Neural progenitor cell (in vitro differentiated cells): ENCODE measurements at regions not wholly inside any gene's neighbourhood (a gene's known extent, or its start where the extent isn't known, plus 50 kb on each side); places are given as distances from the start of the nearest gene placed in this dataset.

Experiments
- DNase-seq: peaks from one replicate; pipeline ENCODE4 v3.0.0-alpha.2; 2016; ENCODE audit warnings: low spot score
- H2AFZ ChIP-seq: fragments of 200-600 bp; sonication (generic); replicated peaks from 2 replicates; pipeline ENCODE4 v1.6.1; 2016; ENCODE audit warnings: antibody characterized with exemption
- H3F3A ChIP-seq: fragments of 200-600 bp; sonication (generic); 2 replicates; pipeline ENCODE4 v1.6.1; 2016; ENCODE audit warnings: antibody characterized with exemption, low read depth
- H3K27ac ChIP-seq: fragments of 200-600 bp; sonication (generic); 2 replicates; pipeline ENCODE4 v1.5.1; 2016; ENCODE audit warnings: mild to moderate bottlenecking
- H3K27me3 ChIP-seq: fragments of 200-600 bp; sonication (generic); 2 replicates; pipeline ENCODE4 v1.6.1; 2016; ENCODE audit warnings: mild to moderate bottlenecking, moderate library complexity
- H3K36me3 ChIP-seq: fragments of 200-600 bp; sonication (generic); 2 replicates; pipeline ENCODE4 v1.5.1; 2016
- H3K4me1 ChIP-seq: fragments of 200-600 bp; sonication (generic); 2 replicates; pipeline ENCODE4 v1.6.1; 2016; ENCODE audit warnings: mixed run types
- H3K4me2 ChIP-seq: fragments of 200-600 bp; sonication (generic); 2 replicates; pipeline ENCODE4 v1.6.1; 2016
- H3K4me3 ChIP-seq: fragments of 200-600 bp; sonication (generic); 2 replicates; pipeline ENCODE4 v1.5.1; 2016
- H3K79me2 ChIP-seq: fragments of 200-600 bp; sonication (generic); 2 replicates; pipeline ENCODE4 v1.6.1; 2016; ENCODE audit warnings: low read depth
- H3K9ac ChIP-seq: fragments of 200-600 bp; sonication (generic); 2 replicates; pipeline ENCODE4 v1.6.1; 2016
- H3K9me3 ChIP-seq: fragments of 200-600 bp; sonication (generic); 2 replicates; pipeline ENCODE4 v1.5.1; 2016; ENCODE audit warnings: low read depth
- H4K20me1 ChIP-seq: fragments of 200-600 bp; sonication (generic); 2 replicates; pipeline ENCODE4 v1.6.1; 2016; ENCODE audit warnings: low read depth
- H3K27ac Mint-ChIP-seq: 3 replicates; pipeline ENCODE4 v1.8.0; 2021; ENCODE audit warnings: mixed read lengths
- H3K27me3 Mint-ChIP-seq: 2 replicates; pipeline ENCODE4 v1.8.0; 2022; ENCODE audit warnings: low read depth, mild to moderate bottlenecking, inconsistent platforms, moderate library complexity, mixed read lengths; ENCODE audit not compliant: insufficient read depth
- H3K36me3 Mint-ChIP-seq: 3 replicates; pipeline ENCODE4 v1.8.0; 2021; ENCODE audit warnings: mixed read lengths
- H3K4me1 Mint-ChIP-seq: 3 replicates; pipeline ENCODE4 v1.8.0; 2021; ENCODE audit warnings: mixed read lengths
- H3K4me3 Mint-ChIP-seq: 3 replicates; pipeline ENCODE4 v1.8.0; 2021; ENCODE audit warnings: mild to moderate bottlenecking, moderate library complexity, mixed read lengths
- H3K9me3 Mint-ChIP-seq: 3 replicates; pipeline ENCODE4 v1.8.0; 2020; ENCODE audit warnings: mixed read lengths
- CTCF ChIP-seq: fragments of 200-600 bp; sonication (generic); IDR thresholded peaks from 2 replicates; pipeline ENCODE4 v1.5.1; 2017; ENCODE audit warnings: antibody characterized with exemption, mild to moderate bottlenecking
- EZH2 ChIP-seq: fragments of 200-600 bp; sonication (generic); IDR thresholded peaks from 2 replicates; pipeline ENCODE4 v1.6.1; 2017; ENCODE audit warnings: antibody characterized with exemption, mild to moderate bottlenecking, moderate library complexity
- EZH2phosphoT487 ChIP-seq: fragments of 200-600 bp; sonication (generic); IDR thresholded peaks from 2 replicates; pipeline ENCODE4 v1.6.1; 2017; ENCODE audit warnings: antibody characterized with exemption

- H3K9ac ChIP-seq, result no peak overlapping the region
- H3K9me3 Mint-ChIP-seq, result peaks cover 4% of the 10 kb centered on the region
- TF ChIP-seq CTCF, result no peak
Measured at GRCh38 chr5:175115831-175116230, 328.2 kb downstream of the DRD1 start.

GRCh38 chr5:175113947-175114346, 330.0 kb downstream of the DRD1 start:
- Histone ChIP-seq H3F3A (no peaks in the 10 kb centered on the region), H3K79me2 (no peaks in the 10 kb centered on the region), H3K27ac (no peak overlapping the region), H3K4me3 (no peak overlapping the region), H3K36me3 (no peaks in the 10 kb centered on the region), H3K9ac (no peak overlapping the region), H3K4me2 (no peak overlapping the region), H3K9me3 (peaks cover 8% of the 10 kb centered on the region), H4K20me1 (no peaks in the 10 kb centered on the region), H3K4me1 (peaks cover 5% of the 10 kb centered on the region), H3K27me3 (no peaks in the 10 kb centered on the region), H2AFZ (no peak overlapping the region)
- Mint-ChIP-seq H3K4me1 (no peaks in the 10 kb centered on the region), H3K27me3 (peaks cover 2% of the 10 kb centered on the region), H3K27ac (no peak overlapping the region), H3K36me3 (no peaks in the 10 kb centered on the region), H3K4me3 (no peak overlapping the region), H3K9me3 (peaks cover 9% of the 10 kb centered on the region)
- no peak for DNase-seq
- TF ChIP-seq CTCF, result no peak

More at GRCh38 chr5:175115831-175116230, 328.2 kb downstream of the DRD1 start:
- Mint-ChIP-seq H3K27ac (no peak overlapping the region), H3K4me1 (no peaks in the 10 kb centered on the region), H3K4me3 (no peak overlapping the region), H3K27me3 (peaks cover 2% of the 10 kb centered on the region), H3K36me3 (no peaks in the 10 kb centered on the region)
- no peak overlapping the region for H3K4me3 ChIP-seq
- no peak overlapping the region for H3K4me2 ChIP-seq
- no peaks in the 10 kb centered on the region for H4K20me1 ChIP-seq
- no peaks in the 10 kb centered on the region for H3F3A ChIP-seq
- DNase-seq, result no peak
- H3K9me3 ChIP-seq, result no peaks in the 10 kb centered on the region
- peaks cover 5% of the 10 kb centered on the region for H3K4me1 ChIP-seq
- H3K36me3 ChIP-seq, result no peaks in the 10 kb centered on the region
- no peak overlapping the region for H2AFZ ChIP-seq
- no peak overlapping the region for H3K27ac ChIP-seq
- H3K27me3 ChIP-seq, result no peaks in the 10 kb centered on the region
- no peaks in the 10 kb centered on the region for H3K79me2 ChIP-seq

GRCh38 chr5:175109058-175109755, 334.8 kb downstream of the DRD1 start:
- peaks cover 8% of the 10 kb centered on the region for H3K9me3 ChIP-seq
- no peaks in the 10 kb centered on the region for H3K27me3 ChIP-seq
- H3K9ac ChIP-seq, result no peak overlapping the region
- H2AFZ ChIP-seq, result no peak overlapping the region
- TF ChIP-seq EZH2 (no peak), CTCF (no peak), EZH2phosphoT487 (no peak)
- DNase-seq, result no peak
- no peak overlapping the region for H3K4me3 Mint-ChIP-seq
- peaks cover 2% of the 10 kb centered on the region for H3K27me3 Mint-ChIP-seq
- H3K9me3 Mint-ChIP-seq, result peaks cover 16% of the 10 kb centered on the region
- no peaks in the 10 kb centered on the region for H3K79me2 ChIP-seq
- H3K4me1 ChIP-seq, result peaks cover 20% of the 10 kb centered on the region
- no peak overlapping the region for H3K27ac ChIP-seq
- no peaks in the 10 kb centered on the region for H3K4me1 Mint-ChIP-seq
- no peaks in the 10 kb centered on the region for H4K20me1 ChIP-seq
- no peak overlapping the region for H3K27ac Mint-ChIP-seq
- no peaks in the 10 kb centered on the region for H3K36me3 Mint-ChIP-seq
- H3K4me3 ChIP-seq, result no peak overlapping the region
- peaks cover 5% of the 10 kb centered on the region for H3F3A ChIP-seq
- no peak overlapping the region for H3K4me2 ChIP-seq
- no peaks in the 10 kb centered on the region for H3K36me3 ChIP-seq
